Thymus (tissue), 11 donors: ENCODE measurements at regions not wholly inside any gene's neighbourhood (a gene's known extent, or its start where the extent isn't known, plus 50 kb on each side); places are given as distances from the start of the nearest gene placed in this dataset.
"Not testable (repeated sequence)": the region's sequence is repeated elsewhere in the genome, so short reads cannot be mapped to it uniquely, and the experiment has no call there.

Source experiments
- DNase-seq, 9 donors: peaks; one replicate each; pipeline ENCODE4 v3.0.0-alpha.2; 2013; ENCODE audit warnings: low spot score in 9 of 9, low read depth in 6 of 9, missing footprints in 1 of 9
- H3K27ac ChIP-seq, 2 donors: one replicate each; pipeline ENCODE4 v1.5.1; 2013; ENCODE audit warnings: control low read depth in 1 of 2, low read depth in 1 of 2, low read length in 1 of 2, mild to moderate bottlenecking in 1 of 2, moderate library complexity in 1 of 2
- H3K27me3 ChIP-seq, 2 donors: one replicate each; pipeline ENCODE4 v1.5.1; 2013; ENCODE audit warnings: low read length in 1 of 2; ENCODE audit not compliant: control insufficient read depth in 2 of 2, insufficient read depth in 1 of 2
- H3K36me3 ChIP-seq, 2 donors: one replicate each; pipeline ENCODE4 v1.5.1; 2013; ENCODE audit warnings: low read length in 1 of 2, mild to moderate bottlenecking in 1 of 2, moderate library complexity in 1 of 2; ENCODE audit not compliant: control insufficient read depth in 2 of 2, insufficient read depth in 2 of 2
- H3K4me1 ChIP-seq, 2 donors: one replicate each; pipeline ENCODE4 v1.5.1; 2013; ENCODE audit warnings: low read length in 2 of 2; ENCODE audit not compliant: control insufficient read depth in 2 of 2, insufficient read depth in 2 of 2
- H3K4me3 ChIP-seq, 2 donors: one replicate each; pipeline ENCODE4 v1.5.1; 2013; ENCODE audit warnings: low read length in 2 of 2, control low read depth in 1 of 2, mild to moderate bottlenecking in 1 of 2
- H3K9me3 ChIP-seq, 2 donors: one replicate each; pipeline ENCODE4 v1.5.1; 2013; ENCODE audit warnings: low read length in 1 of 2, mild to moderate bottlenecking in 1 of 2; ENCODE audit not compliant: control insufficient read depth in 2 of 2, insufficient read depth in 1 of 2
- WGBS: extraction: QIAGEN DNeasy Blood & Tissue Kit; methylation state at CpG from one replicate; pipeline ENCODE4 v1.1.7; 2013; 5-methylcytosine and 5-hydroxymethylcytosine counted together
- donor health status: healthy.

GRCh38 chr1:104172243-104172681 is 422.6 kb downstream of the AMY1C start:
- Histone ChIP-seq H3K27me3 (no peaks in the 10 kb centered on the region), H3K9me3 (peaks cover 0 to 7% of the 10 kb centered on the region in 2 donors), H3K27ac (no peak overlapping the region), H3K4me1 (no peaks in the 10 kb centered on the region), H3K4me3 (no peak overlapping the region), H3K36me3 (no peaks in the 10 kb centered on the region)
- DNase-seq, result no peak
- 95% methylated on average over 25 of the region's 25 CpGs for WGBS

DNA sequence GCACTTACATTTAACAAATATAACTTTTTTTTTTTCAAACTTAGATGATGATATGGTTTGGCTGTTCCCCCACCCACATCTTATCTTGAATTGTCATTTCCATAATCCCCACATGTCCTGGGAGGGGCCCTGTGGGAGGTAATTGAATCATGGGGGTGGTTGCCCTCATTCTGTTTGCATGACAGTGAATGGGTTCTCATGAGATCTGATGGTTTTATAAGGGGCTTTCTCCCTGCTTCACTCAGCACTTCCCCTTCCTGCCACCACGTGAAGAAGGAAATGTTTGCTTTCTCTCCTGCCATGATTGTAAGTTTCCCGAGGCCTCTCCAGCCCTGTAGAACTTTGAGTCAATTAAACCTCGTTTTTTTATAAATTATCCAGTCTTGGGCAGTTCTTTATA is 432.6 kb downstream of the AMY1C start:
- no peak for DNase-seq
- no peaks in the 10 kb centered on the region for H3K9me3 ChIP-seq
- 42% methylated on average over 3 of the region's 3 CpGs for WGBS

DNA sequence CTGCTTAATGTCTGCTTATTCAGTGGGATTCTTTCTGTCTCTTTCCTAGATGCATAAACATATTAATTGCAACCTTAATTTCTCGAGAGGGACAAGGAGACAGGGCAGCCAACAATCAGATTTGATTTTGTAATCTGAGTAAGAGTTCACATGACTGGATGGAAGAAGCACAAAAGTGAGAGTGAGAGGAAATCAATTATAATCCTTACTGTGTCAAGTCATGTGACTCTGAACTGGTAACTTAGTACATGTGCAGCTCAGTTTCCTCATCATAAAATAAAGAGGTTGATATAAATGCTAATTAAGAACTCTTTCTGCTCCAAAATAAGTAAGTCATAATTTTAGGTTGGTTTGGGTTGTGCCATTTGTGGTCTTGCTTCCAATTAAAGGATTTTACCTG is 439.5 kb downstream of the AMY1C start:
- Histone ChIP-seq H3K9me3 (no peaks in the 10 kb centered on the region), H3K4me3 (no peak overlapping the region), H3K27ac (no peak overlapping the region), H3K27me3 (no peaks in the 10 kb centered on the region), H3K36me3 (no peaks in the 10 kb centered on the region), H3K4me1 (no peaks in the 10 kb centered on the region)
- 71% methylated on average over 1 of the region's 1 CpG for WGBS
- no peak for DNase-seq

More for the DNA sequence above, 432.6 kb downstream of the AMY1C start:
- Histone ChIP-seq H3K4me1 (no peaks in the 10 kb centered on the region), H3K36me3 (no peaks in the 10 kb centered on the region), H3K27me3 (no peaks in the 10 kb centered on the region), H3K4me3 (no peak overlapping the region), H3K27ac (no peak overlapping the region)

DNA sequence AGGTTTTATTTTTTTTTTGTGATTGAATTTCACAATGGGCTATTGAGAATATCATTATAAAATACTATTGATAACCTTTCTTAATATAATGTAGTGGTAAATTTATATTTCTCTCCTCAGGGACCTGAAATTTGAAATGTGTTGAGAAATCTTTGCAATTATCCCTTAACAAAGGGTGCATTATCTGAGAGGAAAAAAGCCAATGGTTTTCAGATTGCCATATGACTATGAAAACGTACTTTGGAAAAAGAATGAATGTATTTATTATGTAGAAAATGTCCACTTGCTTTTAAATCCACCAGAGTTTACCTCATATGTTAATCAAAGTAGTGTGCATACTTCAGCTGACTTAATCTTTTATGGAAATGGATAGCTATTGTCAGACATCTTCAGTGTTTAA is 441.1 kb downstream of the AMY1C start:
- DNase-seq, result no peak
- Histone ChIP-seq H3K36me3 (no peaks in the 10 kb centered on the region), H3K9me3 (no peaks in the 10 kb centered on the region), H3K27me3 (no peaks in the 10 kb centered on the region), H3K4me3 (no peak overlapping the region), H3K4me1 (no peaks in the 10 kb centered on the region), H3K27ac (no peak overlapping the region)
- WGBS, result 77% methylated on average over 1 of the region's 1 CpG

DNA sequence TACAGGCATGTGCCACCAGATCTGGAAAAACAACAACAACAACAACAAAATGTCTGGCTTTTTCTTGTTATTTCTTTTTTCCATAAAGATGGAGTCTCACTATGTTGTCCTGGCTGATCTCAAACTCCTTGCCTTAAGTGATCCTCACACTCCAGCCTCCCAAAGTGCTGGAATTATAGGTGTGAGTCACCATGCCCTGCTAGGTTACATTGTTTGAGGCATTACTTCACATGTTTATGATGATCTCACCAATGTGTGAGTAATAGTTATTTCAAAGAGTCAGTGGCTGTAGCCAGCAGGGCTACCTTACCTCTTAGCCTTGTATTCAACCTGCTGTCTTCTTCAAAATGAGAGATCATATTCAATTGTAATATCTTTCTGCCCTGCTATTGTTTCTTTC is 445.7 kb downstream of the AMY1C start:
- H3K27me3 ChIP-seq, result no peaks in the 10 kb centered on the region
- H3K4me3 ChIP-seq, result no peak overlapping the region
- H3K36me3 ChIP-seq, result no peaks in the 10 kb centered on the region
- DNase-seq, result no peak
- H3K27ac ChIP-seq, result no peak overlapping the region
- no peaks in the 10 kb centered on the region for H3K4me1 ChIP-seq
- no peaks in the 10 kb centered on the region for H3K9me3 ChIP-seq

- no peaks in the 10 kb centered on the region for H3K9me3 ChIP-seq
- H3K4me3 ChIP-seq, result no peak overlapping the region
- no peaks in the 10 kb centered on the region for H3K27me3 ChIP-seq
- no peaks in the 10 kb centered on the region for H3K4me1 ChIP-seq
- DNase-seq, result no peak
- H3K27ac ChIP-seq, result no peak overlapping the region
- no peaks in the 10 kb centered on the region for H3K36me3 ChIP-seq
These were observed 446.4 kb downstream of the AMY1C start for GRCh38 chr1:104196136-104196535.

DNA sequence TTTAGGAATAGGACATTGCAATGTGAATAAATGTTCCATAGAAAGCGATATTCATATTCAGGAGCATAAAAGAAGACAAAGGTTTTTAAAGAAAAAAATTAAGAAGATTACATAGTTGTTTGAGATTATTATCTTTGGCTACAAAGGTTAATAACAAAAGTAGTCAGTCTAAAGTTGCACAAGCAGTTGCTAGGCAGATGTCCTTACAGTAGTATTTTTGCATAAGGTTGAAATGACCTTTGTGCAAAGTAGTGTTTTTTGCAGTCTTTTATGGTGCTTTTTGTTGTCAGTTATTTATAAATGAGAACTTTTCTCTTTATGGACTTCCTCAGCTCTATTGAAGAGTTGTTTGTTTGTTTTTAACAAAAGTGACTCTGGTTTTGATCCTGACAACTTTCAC is 447.8 kb downstream of the AMY1C start:
- Histone ChIP-seq H3K4me3 (no peak overlapping the region), H3K36me3 (no peaks in the 10 kb centered on the region), H3K9me3 (no peaks in the 10 kb centered on the region), H3K27ac (no peak overlapping the region), H3K4me1 (no peaks in the 10 kb centered on the region), H3K27me3 (no peaks in the 10 kb centered on the region)
- 89% methylated on average over 1 of the region's 1 CpG for WGBS
- DNase-seq, result no peak

DNA sequence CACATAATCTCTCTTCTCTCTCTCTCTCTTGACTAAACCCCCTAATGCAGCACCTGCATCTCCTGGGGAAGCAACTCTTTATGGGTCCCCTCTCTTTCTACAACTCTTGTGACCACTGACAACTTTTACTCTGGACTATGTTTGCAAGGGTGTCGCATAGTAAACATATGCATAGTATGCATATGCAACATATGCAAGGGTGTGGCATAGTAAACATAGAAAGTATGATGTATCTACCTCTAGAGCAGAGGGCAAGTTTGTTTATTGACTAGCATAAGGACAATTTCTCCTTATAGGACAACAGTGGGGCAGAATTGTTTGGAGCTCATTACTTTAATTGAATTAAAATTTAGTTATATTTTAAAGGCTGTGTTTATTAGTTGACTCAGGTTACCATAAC is 462.5 kb downstream of the AMY1C start:
- Histone ChIP-seq H3K27me3 (no peaks in the 10 kb centered on the region), H3K27ac (no peak overlapping the region), H3K9me3 (peaks cover 0 to under 1% of the 10 kb centered on the region in 2 donors), H3K4me3 (no peak overlapping the region), H3K4me1 (no peaks in the 10 kb centered on the region), H3K36me3 (no peaks in the 10 kb centered on the region)
- 98% methylated on average over 1 of the region's 1 CpG for WGBS
- no peak for DNase-seq

- not testable (repeated sequence) for H3K9me3 ChIP-seq, H3K4me3 ChIP-seq, H3K27ac ChIP-seq, H3K4me1 ChIP-seq, DNase-seq, H3K27me3 ChIP-seq, H3K36me3 ChIP-seq
- 94% methylated on average over 28 of the region's 28 CpGs for WGBS
These were observed 467.8 kb downstream of the AMY1C start for GRCh38 chr1:104217395-104217986.

- DNase-seq, result no peak
- H3K27me3 ChIP-seq, result no peaks in the 10 kb centered on the region
- no peaks in the 10 kb centered on the region for H3K4me1 ChIP-seq
- no peaks in the 10 kb centered on the region for H3K36me3 ChIP-seq
- H3K9me3 ChIP-seq, result no peaks in the 10 kb centered on the region
- H3K27ac ChIP-seq, result no peak overlapping the region
- no peak overlapping the region for H3K4me3 ChIP-seq
- WGBS, result 73% methylated on average over 3 of the region's 3 CpGs
These were observed 480.2 kb downstream of the AMY1C start for GRCh38 chr1:104229860-104230259.
